ENCODE measurements at regions not wholly inside any gene's neighbourhood (a gene's known extent, or its start where the extent isn't known, plus 50 kb on each side); places are given as distances from the start of the nearest gene placed in this dataset.

- Histone ChIP-seq H3K4me1 (no peaks in the 10 kb centered on the region), H3K27me3 (ENCODE audit: low read depth) (no peaks in the 10 kb centered on the region), H3K4me3 (no peak overlapping the region), H3K36me3 (replicated peaks) (no peaks in the 10 kb centered on the region), H3K9me3 (peaks cover 3% of the 10 kb centered on the region; the same call in 1 of the 2 replicates)
- DNase-seq (ENCODE audit: low spot score in 2 of 2): no peak
- in situ Hi-C loops (cut with MboI; ENCODE audit: low sequenced_read_pairs): no loop called here
Measured at GRCh38 chr20:60691966-60692615, 560.0 kb upstream of the CDH4 start.

GRCh38 chr20:60693496-60694133 lies 558.4 kb upstream of the CDH4 start:
- in situ Hi-C loops (cut with MboI; ENCODE audit: low sequenced_read_pairs): no loop called here
- H3K4me1 ChIP-seq: no peaks in the 10 kb centered on the region
- H3K27me3 ChIP-seq (ENCODE audit: low read depth): no peaks in the 10 kb centered on the region
- no peak for DNase-seq (ENCODE audit: low spot score in 2 of 2)
- no peak overlapping the region for H3K4me3 ChIP-seq
- no peaks in the 10 kb centered on the region for H3K36me3 ChIP-seq (replicated peaks)
- H3K9me3 ChIP-seq: peaks cover 3% of the 10 kb centered on the region; the same call in 1 of the 2 replicates

DNA sequence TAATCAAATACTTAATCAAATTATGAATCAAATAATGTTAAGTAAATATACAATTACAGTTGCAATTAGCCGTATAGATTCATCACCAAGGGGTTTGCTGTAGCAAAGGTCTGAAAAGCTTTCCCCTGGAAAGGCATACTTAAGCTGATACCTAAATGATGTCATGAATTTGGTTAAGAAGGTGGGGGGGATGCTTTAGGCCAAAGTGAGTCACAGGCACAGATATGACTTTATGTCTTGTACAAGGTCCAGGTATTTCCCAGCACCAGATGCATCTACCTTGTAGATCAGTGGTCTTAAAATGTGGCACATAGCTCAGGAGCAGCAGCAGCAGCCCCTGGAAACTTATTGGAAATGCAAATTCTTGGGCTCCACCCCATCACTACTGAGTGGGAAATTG lies 557.3 kb upstream of the CDH4 start:
- H3K9me3 ChIP-seq: no peaks in the 10 kb centered on the region
- in situ Hi-C loops (cut with MboI; ENCODE audit: low sequenced_read_pairs): no loop called here
- no peaks in the 10 kb centered on the region for H3K4me1 ChIP-seq
- DNase-seq (ENCODE audit: low spot score in 2 of 2): no peak
- H3K4me3 ChIP-seq: no peak overlapping the region
- no peaks in the 10 kb centered on the region for H3K27me3 ChIP-seq (ENCODE audit: low read depth)
- no peaks in the 10 kb centered on the region for H3K36me3 ChIP-seq (replicated peaks)

DNA sequence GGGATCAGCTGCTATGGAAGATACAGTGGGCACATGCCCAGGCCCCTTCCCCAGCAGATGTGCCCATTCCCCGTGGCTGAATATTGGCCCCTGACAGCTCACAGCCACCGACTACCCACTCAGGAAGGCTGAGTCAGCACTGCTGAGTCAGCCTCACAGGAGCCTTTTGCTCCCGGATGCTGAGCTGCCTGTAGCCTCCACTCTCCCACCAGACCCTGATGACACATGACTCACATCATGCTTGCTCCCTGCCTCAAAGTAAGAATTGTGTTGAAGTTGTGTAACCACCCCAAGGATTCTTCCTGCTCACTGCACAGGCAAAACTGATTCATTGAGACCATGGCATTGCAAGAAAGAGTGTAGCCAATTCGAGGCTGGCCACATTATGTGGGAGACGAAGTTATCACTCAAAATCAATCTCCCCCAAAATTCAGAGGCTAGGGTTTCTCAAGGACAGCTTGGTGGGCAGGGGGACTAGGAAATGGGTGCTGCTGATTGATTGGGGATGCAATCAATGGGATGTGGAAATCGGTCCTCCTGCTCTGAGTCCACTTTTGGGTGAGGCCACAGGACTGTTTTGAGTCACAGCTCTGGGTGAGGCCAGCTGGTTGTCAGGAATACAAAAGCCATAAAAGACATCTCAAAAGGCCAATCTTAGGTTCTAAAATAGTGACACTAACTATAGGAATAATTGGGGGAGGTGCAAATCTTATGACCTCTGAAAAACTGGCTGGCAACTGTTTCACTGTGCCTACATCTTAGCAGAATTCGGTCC lies 556.6 kb upstream of the CDH4 start:
- no peaks in the 10 kb centered on the region for H3K9me3 ChIP-seq
- H3K4me3 ChIP-seq: no peak overlapping the region
- no peaks in the 10 kb centered on the region for H3K27me3 ChIP-seq (ENCODE audit: low read depth)
- H3K4me1 ChIP-seq: no peaks in the 10 kb centered on the region
- no peak for DNase-seq (ENCODE audit: low spot score in 2 of 2)
- in situ Hi-C loops (cut with MboI; ENCODE audit: low sequenced_read_pairs): no loop called here
- H3K36me3 ChIP-seq (replicated peaks): no peaks in the 10 kb centered on the region

- H3K9me3 ChIP-seq: no peaks in the 10 kb centered on the region
- in situ Hi-C loops (cut with MboI; ENCODE audit: low sequenced_read_pairs): no loop called here
- no peak for DNase-seq (ENCODE audit: low spot score in 2 of 2)
- no peak overlapping the region for H3K4me3 ChIP-seq
- H3K36me3 ChIP-seq (replicated peaks): no peaks in the 10 kb centered on the region
- no peaks in the 10 kb centered on the region for H3K4me1 ChIP-seq
- no peaks in the 10 kb centered on the region for H3K27me3 ChIP-seq (ENCODE audit: low read depth)
Measured at GRCh38 chr20:60697252-60697651, 554.8 kb upstream of the CDH4 start.

DNA sequence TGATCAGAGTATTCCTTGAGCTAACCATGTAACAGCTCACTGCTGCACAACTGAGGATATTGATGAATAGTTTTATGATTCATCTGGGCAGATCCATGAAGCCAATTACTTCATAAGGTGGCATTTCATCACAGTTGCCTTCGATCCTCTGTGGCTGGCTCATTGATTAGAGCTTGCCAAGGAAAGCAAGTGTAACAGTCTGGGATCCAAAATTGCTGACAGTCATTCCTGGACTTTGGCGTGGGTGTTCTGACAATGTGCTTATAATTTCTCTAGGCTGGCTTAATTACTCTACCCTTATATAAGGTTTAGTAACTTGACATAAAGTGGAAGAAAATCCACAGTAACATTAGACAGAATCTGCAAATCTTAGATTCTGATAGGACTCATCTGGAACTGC lies 551.3 kb upstream of the CDH4 start:
- no peak for DNase-seq (ENCODE audit: low spot score in 2 of 2)
- Histone ChIP-seq H3K4me3 (no peak overlapping the region), H3K4me1 (no peaks in the 10 kb centered on the region), H3K36me3 (replicated peaks) (no peaks in the 10 kb centered on the region), H3K27me3 (ENCODE audit: low read depth) (no peaks in the 10 kb centered on the region), H3K9me3 (no peaks in the 10 kb centered on the region)
- in situ Hi-C loops (cut with MboI; ENCODE audit: low sequenced_read_pairs): no loop called here

- in situ Hi-C loops (cut with MboI; ENCODE audit: low sequenced_read_pairs): no loop called here
Measured at GRCh38 chr20:60704147-60704546, 547.9 kb upstream of the CDH4 start.

DNA sequence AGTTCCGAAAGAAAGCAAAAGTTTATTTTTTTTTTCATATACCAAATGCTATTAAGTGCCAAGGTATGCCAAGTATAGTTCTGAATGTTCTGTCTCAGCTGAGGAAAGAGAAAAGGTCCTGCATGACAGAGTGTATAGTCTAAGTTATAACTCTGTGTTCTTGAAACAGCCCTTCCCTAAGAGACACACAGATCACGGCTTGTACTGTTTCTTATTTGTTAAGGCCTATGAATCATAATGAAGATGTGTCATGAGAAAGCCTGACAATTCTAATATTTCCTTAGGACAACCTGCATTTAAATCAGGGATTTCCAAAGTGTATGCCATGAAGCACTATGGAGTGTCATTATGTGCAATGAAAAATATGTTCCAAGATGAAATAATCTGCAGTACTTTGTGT lies 538.7 kb upstream of the CDH4 start:
- in situ Hi-C loops (cut with MboI; ENCODE audit: low sequenced_read_pairs): no loop called here
- H3K9me3 ChIP-seq: no peaks in the 10 kb centered on the region
- no peak overlapping the region for H3K4me3 ChIP-seq
- H3K27me3 ChIP-seq (ENCODE audit: low read depth): no peaks in the 10 kb centered on the region
- H3K36me3 ChIP-seq (replicated peaks): no peaks in the 10 kb centered on the region
- DNase-seq (ENCODE audit: low spot score in 2 of 2): no peak
- H3K4me1 ChIP-seq: no peaks in the 10 kb centered on the region

More at GRCh38 chr20:60704147-60704546, 547.9 kb upstream of the CDH4 start:
- Histone ChIP-seq H3K4me3 (no peak overlapping the region), H3K4me1 (no peaks in the 10 kb centered on the region), H3K9me3 (no peaks in the 10 kb centered on the region), H3K27me3 (ENCODE audit: low read depth) (no peaks in the 10 kb centered on the region), H3K36me3 (replicated peaks) (no peaks in the 10 kb centered on the region)
- DNase-seq (ENCODE audit: low spot score in 2 of 2): no peak

DNA sequence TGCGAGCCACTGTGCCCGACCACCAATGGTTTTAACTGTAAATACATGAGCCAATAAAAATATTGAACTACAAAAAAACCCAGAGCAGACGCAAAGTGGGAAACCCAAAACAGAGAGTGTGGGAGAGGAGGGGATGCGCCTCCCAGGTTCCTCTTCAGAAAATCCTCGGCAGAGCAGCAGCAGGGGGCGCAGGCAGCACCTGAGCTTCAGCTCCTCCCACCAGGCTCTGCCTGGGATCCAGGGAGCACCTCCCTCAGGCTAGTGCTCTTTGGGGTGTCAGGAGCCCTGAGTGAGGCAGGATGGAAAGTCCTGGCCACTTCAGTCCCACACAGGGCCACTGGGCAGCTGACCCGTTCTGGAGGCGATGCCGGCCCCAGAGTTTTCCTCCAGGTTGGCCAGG lies 536.9 kb upstream of the CDH4 start:
- DNase-seq (ENCODE audit: low spot score in 2 of 2): no peak
- Histone ChIP-seq H3K27me3 (ENCODE audit: low read depth) (no peaks in the 10 kb centered on the region), H3K4me3 (no peak overlapping the region), H3K4me1 (no peaks in the 10 kb centered on the region), H3K36me3 (replicated peaks) (no peaks in the 10 kb centered on the region), H3K9me3 (no peaks in the 10 kb centered on the region; the same call in 1 of the 2 replicates)
- in situ Hi-C loops (cut with MboI; ENCODE audit: low sequenced_read_pairs): no loop called here

- no peaks in the 10 kb centered on the region for H3K4me1 ChIP-seq
- in situ Hi-C loops (cut with MboI; ENCODE audit: low sequenced_read_pairs): no loop called here
- no peak overlapping the region for H3K4me3 ChIP-seq
- no peaks in the 10 kb centered on the region; the same call in 1 of the 2 replicates for H3K9me3 ChIP-seq
- no peaks in the 10 kb centered on the region for H3K27me3 ChIP-seq (ENCODE audit: low read depth)
- no peak for DNase-seq (ENCODE audit: low spot score in 2 of 2)
- no peaks in the 10 kb centered on the region for H3K36me3 ChIP-seq (replicated peaks)
Measured at GRCh38 chr20:60718743-60719480, 533.1 kb upstream of the CDH4 start.

GRCh38 chr20:60725311-60725906 lies 526.7 kb upstream of the CDH4 start:
- no peak overlapping the region for H3K4me3 ChIP-seq
- H3K4me1 ChIP-seq: no peaks in the 10 kb centered on the region
- no peak for DNase-seq (ENCODE audit: low spot score in 2 of 2)
- in situ Hi-C loops (cut with MboI; ENCODE audit: low sequenced_read_pairs): no loop called here
- H3K9me3 ChIP-seq: no peaks in the 10 kb centered on the region; the same call in 1 of the 2 replicates
- H3K27me3 ChIP-seq (ENCODE audit: low read depth): no peaks in the 10 kb centered on the region
- no peaks in the 10 kb centered on the region for H3K36me3 ChIP-seq (replicated peaks)

DNA sequence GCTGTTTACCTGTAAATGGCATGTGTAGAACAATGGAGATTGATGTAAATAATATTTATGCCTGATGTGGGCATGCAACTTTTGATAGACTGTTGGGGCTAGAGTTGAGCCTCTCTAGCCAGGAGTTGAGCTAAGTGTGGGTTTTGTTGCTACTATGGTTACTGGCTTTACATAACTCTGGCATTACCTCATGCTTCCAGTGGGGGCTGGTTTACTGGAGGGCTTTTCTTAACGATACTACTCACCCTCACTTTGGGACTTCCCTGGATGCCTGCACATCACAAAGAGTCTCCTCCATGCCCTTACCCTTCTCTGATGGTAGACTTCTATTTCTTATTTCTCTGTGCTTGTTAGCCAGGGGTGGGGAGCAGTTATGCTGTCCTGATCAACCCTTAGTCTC lies 524.6 kb upstream of the CDH4 start:
- no peaks in the 10 kb centered on the region for H3K4me1 ChIP-seq
- no peak for DNase-seq (ENCODE audit: low spot score in 2 of 2)
- H3K36me3 ChIP-seq (replicated peaks): no peaks in the 10 kb centered on the region
- no peaks in the 10 kb centered on the region; the same call in 1 of the 2 replicates for H3K9me3 ChIP-seq
- H3K27me3 ChIP-seq (ENCODE audit: low read depth): no peaks in the 10 kb centered on the region
- no peak overlapping the region for H3K4me3 ChIP-seq
- in situ Hi-C loops (cut with MboI; ENCODE audit: low sequenced_read_pairs): no loop called here

GRCh38 chr20:60728705-60729104 lies 523.4 kb upstream of the CDH4 start:
- DNase-seq (ENCODE audit: low spot score in 2 of 2): no peak
- in situ Hi-C loops (cut with MboI; ENCODE audit: low sequenced_read_pairs): no loop called here
- Histone ChIP-seq H3K4me3 (no peak overlapping the region), H3K9me3 (no peaks in the 10 kb centered on the region; the same call in 1 of the 2 replicates), H3K4me1 (no peaks in the 10 kb centered on the region), H3K36me3 (replicated peaks) (no peaks in the 10 kb centered on the region), H3K27me3 (ENCODE audit: low read depth) (no peaks in the 10 kb centered on the region)
